HEK293T (cell line): ENCODE measurements at regions not wholly inside any gene's neighbourhood (a gene's known extent, or its start where the extent isn't known, plus 50 kb on each side); places are given as distances from the start of the nearest gene placed in this dataset.

ENCODE experiments used
- BHLHE40 ChIP-seq: fragments of 450-650 bp; IDR thresholded peaks from 2 replicates; pipeline ENCODE4 v1.6.1; 2016; ENCODE audit warnings: mild to moderate bottlenecking, moderate library complexity, borderline replicate concordance
- ELF4 ChIP-seq: fragments of 450-650 bp; IDR thresholded peaks from 2 replicates; pipeline ENCODE4 v1.6.1; 2017; ENCODE audit warnings: antibody characterized with exemption
- FOXA1 ChIP-seq: fragments of 450-650 bp; IDR thresholded peaks from 2 replicates; pipeline ENCODE4 v1.6.1; 2016; ENCODE audit warnings: mild to moderate bottlenecking
- FOXM1 ChIP-seq: fragments of 450-650 bp; IDR thresholded peaks from 2 replicates; pipeline ENCODE4 v1.6.1; 2017; ENCODE audit warnings: mild to moderate bottlenecking, borderline replicate concordance
- HDGF ChIP-seq: fragments of 450-650 bp; IDR thresholded peaks from 2 replicates; pipeline ENCODE4 v1.6.1; 2017; ENCODE audit warnings: antibody characterized with exemption, borderline replicate concordance
- SP1 ChIP-seq: fragments of 450-650 bp; IDR thresholded peaks from 2 replicates; pipeline ENCODE4 v1.6.1; 2017
- SUZ12 ChIP-seq: fragments of 450-650 bp; IDR thresholded peaks from 2 replicates; pipeline ENCODE4 v1.6.1; 2016; ENCODE audit warnings: mild to moderate bottlenecking
- TARDBP ChIP-seq: fragments of 450-650 bp; IDR thresholded peaks from 2 replicates; pipeline ENCODE4 v1.6.1; 2016
- ZNF384 ChIP-seq: fragments of 450-650 bp; IDR thresholded peaks from 2 replicates; pipeline ENCODE4 v1.6.1; 2016
- TF ChIP-seq, protein P1 (sequence below): fragments of 450-650 bp; IDR thresholded peaks from 2 replicates; pipeline ENCODE4 v1.6.1; 2016

DNA sequence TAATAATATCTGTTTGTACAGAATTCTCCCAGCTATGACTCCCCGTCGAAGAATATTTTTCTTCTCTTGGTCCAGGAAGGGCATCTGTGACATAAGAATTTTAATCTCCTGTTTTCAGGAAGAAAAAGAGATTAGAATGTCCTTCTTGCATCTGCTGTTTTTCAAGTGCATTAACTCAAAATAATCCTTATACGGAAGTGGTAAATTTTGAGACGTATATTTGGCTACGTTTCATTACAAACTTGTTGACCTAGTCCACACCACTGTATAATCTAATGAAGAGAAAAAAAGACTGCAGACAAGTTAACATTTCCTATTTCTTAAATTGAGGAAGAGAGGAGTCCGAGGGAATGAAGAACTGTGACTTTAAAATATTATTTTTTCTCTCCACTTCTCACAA, 959.9 kb downstream of the DIAPH3 start:
- TF ChIP-seq ELF4 (no peak), TARDBP (no peak), FOXA1 (no peak), SP1 (no peak), ZNF384 (no peak), HDGF (no peak), BHLHE40 (no peak), FOXM1 (no peak), SUZ12 (no peak)
- TF ChIP-seq, protein P1, sequence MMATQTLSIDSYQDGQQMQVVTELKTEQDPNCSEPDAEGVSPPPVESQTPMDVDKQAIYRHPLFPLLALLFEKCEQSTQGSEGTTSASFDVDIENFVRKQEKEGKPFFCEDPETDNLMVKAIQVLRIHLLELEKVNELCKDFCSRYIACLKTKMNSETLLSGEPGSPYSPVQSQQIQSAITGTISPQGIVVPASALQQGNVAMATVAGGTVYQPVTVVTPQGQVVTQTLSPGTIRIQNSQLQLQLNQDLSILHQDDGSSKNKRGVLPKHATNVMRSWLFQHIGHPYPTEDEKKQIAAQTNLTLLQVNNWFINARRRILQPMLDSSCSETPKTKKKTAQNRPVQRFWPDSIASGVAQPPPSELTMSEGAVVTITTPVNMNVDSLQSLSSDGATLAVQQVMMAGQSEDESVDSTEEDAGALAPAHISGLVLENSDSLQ, result no peak
